GM18517 (cell line): ENCODE measurements at regions not wholly inside any gene's neighbourhood (a gene's known extent, or its start where the extent isn't known, plus 50 kb on each side); places are given as distances from the start of the nearest gene placed in this dataset.

Source experiments
- ATAC-seq: cut with Tn5 transposase; IDR thresholded peaks from one replicate; pipeline ENCODE4 v1.9.1; 2021; ENCODE audit warnings: mild to moderate bottlenecking, moderate library complexity; ENCODE audit not compliant: unreplicated experiment

DNA sequence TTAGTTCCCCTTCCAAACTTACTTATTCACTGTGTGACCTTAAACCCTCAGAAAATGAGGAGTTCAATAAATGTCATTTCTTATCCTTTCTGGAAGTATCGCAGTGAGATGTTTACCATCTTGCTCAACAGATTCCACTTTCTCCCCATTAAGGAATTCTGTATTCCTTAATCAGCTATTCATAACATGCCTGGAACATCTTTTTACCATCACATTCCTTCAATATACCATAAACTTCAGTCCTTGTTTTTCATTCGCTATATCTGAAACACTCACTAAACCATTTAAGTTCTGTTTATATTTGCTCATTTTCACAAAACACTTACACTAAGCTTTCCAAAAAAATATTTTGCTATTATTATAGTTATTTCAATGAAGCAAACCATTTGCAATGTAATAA lies 1158.6 kb downstream of the CDH12 start:
- no peak for ATAC-seq

DNA sequence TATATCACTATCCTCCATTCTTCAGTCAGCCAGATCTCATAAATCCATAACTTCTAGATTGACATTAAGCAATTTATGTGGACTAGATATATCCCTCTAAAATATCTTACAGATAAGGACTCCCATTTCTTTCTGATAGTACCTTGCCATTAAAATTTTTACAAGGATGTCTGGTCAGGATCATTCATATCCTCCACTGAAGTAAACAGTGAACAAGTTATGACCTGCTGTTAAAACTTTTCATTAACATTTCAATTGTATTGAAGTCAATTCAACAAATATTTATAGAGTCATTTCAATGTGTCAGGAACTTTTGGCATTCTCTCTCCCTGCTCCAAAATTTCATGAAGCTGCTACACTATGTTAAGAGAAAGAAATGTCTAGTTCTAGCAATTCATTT lies 1159.6 kb downstream of the CDH12 start:
- no peak for ATAC-seq

DNA sequence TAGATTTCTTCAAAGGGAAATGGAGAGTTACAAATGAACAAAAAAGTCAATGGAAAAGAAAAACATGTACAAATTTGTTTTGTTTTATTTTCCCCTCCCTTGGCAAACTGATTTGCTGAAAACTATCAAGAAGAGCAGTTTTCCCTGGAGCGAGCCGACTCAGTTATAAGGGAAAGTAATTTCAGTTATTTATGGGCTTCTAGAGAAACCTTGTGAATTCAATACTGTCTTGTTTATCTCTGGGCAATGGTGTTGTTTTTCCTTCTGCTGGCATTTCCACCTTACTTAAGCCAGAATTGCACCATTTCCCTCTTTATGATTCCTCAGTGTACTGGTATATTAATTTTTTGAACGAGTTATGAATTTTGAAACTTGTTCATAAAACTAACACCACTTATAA lies 1163.6 kb downstream of the CDH12 start:
- no peak for ATAC-seq

DNA sequence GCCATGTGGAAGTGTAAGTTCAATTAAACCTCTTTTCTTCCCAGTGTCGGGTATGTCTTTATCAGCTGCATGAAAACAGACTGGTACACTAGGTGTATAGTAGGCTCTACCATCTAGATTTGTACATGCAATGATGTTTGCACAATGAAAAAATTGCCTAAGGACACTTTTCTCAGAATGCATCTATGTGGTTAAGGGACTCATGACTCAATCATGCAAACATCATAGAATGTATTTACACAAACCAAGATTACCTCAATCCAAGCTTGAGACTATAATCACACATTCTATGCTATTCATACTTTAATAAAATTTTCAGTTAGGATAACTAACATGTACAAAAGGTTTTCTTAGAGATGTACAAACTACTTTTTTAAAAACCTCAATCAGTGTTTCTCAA lies 1164.5 kb downstream of the CDH12 start:
- no peak for ATAC-seq

DNA sequence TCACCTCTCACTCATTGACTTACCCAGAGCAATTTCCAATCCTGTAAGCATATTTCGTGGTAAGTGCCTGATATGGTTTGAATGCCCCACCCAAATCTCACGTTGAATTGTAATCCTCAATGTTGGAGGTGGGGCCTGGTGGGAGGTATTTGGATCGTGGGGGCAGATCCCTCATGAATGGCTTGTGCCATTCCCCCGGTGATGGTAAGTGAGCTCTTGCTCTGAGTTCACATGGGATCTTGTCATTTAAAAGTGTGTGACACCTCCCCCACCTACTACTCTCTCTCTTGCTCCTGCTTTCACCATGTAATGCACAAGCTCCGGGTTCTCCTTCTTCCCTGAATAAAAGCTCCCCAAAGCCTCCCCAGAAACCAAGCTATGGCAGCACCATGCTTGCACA lies 1165.5 kb downstream of the CDH12 start:
- ATAC-seq: no peak

DNA sequence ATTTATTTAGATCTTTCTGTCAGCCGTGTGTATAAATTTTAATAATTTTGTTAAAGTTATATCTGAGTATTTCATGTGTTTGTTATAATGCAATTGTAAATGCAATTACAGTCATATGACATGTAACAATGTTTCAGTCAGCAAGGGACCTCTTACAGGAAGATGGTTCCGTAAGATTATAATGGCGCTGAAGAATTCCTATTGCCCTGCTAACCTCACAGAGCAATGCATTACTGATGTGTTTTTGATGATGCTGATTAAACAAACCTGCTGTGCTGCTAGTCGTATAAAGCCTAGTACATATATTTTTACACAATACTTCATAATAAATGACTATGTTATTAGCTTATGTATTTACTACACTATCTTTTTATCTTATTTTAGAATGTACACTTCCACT lies 1166.4 kb downstream of the CDH12 start:
- no peak for ATAC-seq

DNA sequence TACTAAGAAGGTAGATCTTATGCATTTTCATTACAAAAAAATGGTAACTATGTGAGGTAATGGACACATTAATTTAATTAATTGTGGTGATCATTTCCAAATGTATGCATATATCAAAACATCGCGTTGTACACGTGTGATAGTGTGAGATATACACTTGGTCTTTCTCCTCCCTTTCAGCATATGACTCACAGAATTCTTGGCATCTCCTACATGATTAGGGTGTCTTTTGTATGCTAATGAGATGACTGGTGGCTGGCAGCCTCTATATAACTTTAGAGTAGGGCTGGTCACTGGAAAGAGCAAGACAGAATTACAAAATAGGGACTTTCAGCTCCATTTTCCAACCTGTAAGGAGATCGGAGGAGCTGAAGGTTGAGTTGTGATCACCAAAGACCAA lies 1167.6 kb downstream of the CDH12 start:
- no peak for ATAC-seq

DNA sequence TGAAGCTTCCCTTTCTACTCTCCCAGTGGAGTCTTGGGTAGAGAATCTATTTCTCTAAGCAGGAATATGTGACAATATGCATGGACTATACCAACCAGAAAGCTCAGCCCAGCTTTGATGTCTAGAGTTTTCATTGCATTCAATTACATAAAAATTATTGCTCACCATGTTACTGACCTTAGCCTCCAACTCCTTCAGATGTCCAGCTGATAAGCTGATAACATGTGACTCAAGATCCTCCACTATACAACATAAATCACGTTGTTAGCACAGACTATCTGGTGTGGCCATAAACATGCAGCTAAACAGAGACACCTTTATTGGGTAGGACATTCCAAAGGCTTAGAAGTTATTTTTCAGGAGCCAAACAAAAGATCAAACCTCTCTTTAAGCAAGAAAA lies 1168.2 kb downstream of the CDH12 start:
- ATAC-seq: no peak

DNA sequence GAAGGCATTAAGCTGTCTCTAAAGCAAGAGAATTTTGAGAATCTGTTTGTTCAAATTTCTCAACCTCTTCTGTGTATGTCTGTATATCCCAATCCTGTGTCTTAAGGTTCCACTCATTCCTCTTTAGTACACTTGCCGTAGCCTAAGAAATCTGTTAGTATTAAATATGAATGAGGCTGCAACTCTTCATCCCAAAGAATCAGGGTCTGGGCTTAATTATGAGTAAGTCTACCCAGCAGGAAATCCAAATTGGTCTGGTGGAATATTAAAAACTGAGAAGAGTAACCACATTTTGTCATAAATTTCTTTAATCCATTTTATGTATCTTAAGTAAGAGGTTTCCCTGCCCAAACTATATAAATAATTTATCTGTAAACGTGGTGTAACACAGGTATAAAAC lies 1171.2 kb downstream of the CDH12 start:
- ATAC-seq: no peak

DNA sequence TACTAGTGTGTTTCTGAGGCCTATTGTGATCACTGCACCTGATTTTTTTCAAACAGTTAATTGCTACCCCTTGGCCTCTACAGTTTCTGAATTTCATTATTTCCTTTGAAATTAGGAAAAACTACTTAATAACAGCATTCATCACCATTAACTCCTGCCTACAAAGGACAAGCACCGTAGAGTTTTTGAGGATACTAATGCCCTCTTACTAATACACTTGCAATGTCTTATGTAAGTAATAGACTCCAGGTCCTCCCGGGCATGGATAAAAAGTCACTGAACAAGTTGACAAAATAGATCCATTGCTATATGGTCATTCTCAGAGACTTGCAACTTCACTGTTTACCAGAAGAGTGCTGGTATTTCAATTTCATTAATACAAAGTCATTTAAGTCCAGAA lies 1172.5 kb downstream of the CDH12 start:
- no peak for ATAC-seq

DNA sequence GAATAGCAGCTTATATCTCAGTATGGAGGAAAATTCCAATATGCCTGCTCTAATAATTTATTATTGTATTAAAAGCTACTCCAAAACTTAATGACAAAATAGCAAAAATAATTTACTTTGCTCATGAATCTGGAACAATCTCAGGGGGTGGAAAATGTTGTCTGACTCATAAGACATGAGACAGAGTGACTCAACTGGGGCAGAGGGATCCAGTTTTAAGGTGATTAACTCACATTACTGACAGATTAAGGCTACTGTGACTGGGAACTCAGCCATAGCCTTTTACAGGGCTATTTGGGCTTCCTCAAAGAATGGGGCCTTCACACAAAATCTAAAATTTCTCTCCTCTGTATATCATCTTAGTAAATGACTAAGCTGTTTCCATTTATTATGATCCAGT lies 1172.9 kb downstream of the CDH12 start:
- ATAC-seq: no peak

DNA sequence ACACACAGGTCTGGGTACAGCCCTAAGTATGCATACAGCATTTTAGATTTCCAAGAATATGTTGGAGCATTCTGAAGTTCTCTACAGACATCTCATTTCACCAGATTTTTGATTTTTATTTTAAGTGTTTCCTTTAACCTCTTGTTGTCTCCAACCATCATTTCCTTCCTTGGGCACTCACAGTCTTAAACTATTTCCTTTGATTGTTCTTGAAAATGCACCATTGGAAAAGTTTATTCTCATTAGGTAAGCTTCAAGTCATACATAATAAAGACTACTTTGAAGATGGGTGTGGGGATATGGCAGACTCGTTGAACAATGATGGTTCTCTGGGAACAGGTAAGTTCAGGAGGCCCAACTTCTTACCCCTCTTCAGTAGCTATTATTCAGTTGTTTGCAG lies 1174.6 kb downstream of the CDH12 start:
- ATAC-seq: no peak

DNA sequence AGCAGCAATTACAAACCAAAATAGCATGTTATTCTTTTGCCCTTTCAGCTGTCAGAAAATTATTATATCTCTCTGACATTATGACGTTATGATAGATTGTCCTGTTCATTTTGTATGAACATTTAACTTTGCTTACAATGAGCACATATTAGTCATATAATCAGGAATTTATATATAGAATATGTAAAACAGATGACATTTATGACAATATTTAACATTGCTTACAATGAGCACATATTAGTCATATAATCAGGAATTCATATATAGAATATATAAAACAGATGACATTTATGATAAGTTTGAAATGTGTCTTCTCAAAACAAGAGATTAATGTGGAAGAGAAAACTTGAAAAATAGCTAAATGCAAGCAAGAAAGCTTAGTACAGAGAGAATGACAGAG lies 1180.2 kb downstream of the CDH12 start:
- ATAC-seq: no peak

DNA sequence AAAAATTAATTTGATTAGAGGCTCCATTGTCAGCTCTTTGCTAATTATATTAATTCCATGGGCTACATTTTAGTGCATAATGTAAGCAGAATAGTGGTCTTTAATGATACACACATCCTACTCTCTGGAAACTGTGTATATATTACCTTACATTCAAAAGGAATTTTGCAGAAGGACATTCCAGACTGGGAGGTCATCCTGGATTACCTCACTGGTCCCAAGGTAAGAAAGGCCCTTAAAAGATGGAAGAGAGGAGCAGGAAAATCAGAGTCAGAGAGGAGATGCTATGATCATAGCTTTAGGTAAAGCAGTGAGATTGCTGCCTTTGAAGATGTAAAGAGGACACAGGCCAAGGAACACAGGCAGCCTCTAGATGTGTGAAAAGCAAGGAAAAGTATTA lies 1180.8 kb downstream of the CDH12 start:
- ATAC-seq: no peak

DNA sequence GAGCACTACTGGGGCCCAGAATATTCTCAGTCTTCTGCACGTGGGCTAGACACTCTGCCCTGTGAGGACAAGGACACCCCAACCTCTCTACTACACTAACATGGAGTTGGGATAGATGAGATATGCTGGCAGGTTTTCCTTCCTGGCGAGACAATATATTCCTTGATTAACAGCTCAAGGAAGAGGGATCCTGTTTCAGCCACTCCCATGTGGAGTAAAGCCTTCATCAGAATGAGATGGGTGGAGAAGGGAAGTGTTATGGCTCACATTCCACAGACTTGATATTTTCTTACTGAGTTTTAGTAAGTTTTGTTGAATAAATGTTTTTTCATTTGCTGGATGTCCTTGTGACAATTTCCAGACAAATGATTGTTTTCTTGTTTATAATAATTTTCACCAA lies 1187.6 kb downstream of the CDH12 start:
- ATAC-seq: no peak

DNA sequence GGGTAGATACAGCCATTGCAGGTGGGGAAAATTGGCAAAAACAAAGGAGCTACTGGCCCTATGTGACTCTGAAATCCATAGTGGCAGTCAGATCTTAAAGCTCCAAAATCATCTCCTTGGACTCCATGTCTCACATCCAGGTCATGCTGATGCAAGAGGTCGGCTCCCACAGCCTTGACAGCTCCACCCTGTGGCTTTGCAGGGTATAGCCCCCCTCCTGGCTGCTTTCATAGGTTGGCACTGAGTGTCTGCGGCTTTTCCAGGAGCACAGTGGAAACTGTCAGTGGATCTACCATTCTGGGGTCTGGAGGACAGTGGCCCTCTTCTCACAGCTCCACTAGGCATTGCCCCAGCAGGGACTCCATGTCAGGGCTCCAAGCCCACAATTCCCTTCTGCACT lies 1190.1 kb downstream of the CDH12 start:
- no peak for ATAC-seq

DNA sequence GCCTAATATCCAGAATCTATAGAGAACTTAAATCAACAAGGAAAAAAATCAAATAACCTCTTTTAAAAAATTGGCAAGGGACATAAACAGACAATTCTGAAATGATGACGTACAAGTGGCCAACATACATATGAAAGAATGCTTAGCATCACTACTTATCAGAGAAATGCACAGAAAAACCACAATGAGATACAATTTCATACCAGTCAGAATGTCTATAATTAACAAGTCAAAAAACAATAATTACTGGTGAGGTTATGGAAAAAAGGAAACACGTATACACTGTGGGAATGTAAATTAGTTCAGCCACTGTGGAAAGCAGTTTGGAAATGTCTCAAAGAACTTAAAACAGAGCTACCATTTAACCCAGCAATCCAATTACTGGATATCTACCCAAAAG lies 1192.0 kb downstream of the CDH12 start:
- no peak for ATAC-seq

DNA sequence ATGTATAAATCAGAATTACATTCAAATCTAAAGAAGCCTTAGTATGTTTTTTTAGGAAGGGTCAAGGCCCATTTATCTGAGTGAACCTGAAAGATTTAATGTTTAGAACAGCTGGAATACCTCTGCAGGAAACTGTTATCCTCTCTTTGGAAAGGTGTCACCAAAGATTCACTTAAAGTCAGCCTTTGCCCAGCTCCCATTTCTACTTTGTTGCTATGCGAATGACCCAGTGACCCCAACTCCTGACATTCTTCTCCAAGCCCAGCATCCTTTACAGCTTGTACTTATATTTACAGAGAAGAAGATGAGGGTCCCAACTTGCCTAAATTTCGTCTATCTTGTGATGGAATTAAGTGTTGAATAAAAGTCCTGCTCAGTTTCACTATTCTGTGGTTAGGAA lies 1198.6 kb downstream of the CDH12 start:
- no peak for ATAC-seq

DNA sequence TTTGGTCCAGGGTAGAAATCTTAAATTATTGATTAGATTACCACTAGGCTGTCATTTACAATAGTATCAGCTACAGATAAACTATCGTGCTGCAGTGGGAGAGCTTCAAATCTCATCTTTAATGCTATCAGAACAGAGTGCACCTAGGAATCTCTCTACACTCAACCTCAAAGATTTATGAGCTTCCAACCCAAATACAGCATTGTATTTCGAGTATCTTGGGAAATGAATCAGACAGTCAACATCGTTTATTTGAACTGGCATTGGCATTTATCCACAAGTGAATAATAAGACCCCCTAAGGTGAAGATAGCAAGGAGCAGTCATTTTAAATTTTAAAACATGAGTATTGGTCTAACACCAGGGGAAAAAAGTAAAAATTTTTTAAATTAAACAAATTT lies 1203.2 kb downstream of the CDH12 start:
- ATAC-seq: no peak

DNA sequence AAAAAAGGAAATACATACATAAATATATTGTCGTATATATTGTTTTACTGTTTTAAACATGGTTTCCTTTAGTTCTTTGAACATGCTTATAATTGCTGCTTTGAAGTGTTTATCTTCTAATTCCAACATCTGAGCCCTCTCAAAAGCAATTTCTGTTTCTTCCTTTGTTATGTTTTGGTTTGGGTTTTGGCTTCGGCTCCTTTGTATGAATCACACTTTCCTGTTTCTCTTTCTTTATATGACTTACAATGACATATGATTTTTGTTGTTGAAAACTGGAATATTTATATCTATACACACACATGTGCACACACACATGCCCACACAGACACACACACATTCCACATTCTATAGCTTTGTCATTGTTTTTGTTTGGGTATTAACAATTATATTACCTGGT lies 1206.7 kb downstream of the CDH12 start:
- ATAC-seq: no peak

DNA sequence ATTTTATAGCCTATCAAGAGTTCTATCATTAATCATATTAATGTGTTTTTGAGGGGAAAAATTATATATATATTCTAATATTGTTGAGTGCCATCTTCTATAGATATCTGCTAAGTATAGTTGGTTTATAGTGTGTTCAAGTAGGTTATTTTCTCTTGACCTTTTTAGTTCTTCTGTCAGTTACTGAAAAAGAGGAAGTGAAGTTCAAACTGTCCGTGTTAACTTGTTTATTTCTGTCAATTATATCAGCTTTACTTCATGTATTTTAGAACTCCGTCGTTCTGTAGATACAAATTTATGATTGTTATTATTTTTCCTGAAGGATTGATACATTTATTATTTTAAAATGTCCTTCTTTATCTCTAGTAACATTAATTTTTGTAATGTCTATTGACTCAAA lies 1209.1 kb downstream of the CDH12 start:
- ATAC-seq: no peak

DNA sequence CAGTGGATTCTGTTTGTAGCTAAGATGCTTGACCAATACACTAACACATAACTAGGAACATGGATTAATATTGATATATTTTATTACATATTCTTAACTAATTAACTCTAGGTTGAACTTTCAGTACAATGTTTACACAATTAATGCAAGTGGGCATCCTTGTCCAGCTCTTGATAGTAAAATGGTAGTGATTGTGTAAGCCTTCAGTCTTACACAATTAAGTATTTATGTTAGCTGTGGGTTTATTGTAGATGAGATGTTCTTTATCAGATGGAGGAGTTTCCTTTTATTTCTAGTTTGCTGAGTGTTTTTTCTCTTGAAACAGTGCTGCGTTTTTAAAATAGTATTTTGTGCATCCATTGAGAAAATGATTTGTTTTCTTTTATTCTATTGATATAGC lies 1210.8 kb downstream of the CDH12 start:
- no peak for ATAC-seq

DNA sequence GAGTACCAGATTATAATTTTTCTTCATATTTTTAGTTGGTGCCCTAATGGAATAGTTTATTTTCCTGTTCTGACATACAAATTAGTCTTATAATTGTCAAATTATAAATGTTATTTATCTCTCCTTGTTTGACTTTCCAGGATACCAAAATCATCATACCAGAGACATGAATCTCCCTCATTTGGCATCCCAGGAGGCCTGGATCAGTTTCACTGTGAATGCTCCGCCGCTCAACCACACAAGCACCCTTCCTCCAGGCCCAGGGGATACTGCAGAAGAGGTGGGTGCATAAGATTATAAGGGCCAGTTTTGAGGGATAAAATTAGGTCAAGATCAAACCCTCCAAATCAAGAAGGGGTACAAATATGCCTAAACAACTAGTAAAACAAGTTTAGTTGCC lies 1229.3 kb downstream of the CDH12 start:
- no peak for ATAC-seq

DNA sequence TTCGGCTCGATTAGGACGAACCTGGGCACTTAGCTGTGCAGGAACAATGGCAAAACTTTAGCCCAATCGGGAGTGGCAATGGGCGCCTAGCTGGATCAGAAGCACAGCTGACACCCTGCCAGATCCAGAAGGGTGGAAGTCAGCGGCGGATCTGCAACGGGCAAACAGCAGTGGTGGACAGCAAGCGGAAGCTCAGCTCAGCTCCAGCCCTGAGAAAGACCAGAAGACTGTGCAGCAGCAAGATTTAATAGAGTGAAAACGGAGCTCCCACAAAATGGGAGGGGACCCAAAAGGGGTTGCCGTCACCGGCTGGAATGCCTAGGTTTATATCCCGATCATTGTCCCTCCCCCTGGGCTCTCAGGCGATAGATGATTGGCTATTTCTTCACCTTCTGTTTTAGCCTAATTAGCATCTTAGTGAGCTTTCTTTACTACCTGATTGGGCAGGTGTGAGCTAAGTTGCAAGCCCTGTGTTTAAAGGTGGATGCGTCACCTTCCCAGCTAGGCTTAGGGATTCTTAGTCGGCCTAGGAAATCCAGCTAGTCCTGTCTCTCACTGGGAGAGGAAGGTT lies 1237.9 kb downstream of the CDH12 start:
- no peak for ATAC-seq
